GM23338 (cell line): ENCODE measurements at regions not wholly inside any gene's neighbourhood (a gene's known extent, or its start where the extent isn't known, plus 50 kb on each side); places are given as distances from the start of the nearest gene placed in this dataset.

Source experiments
- ATAC-seq: fragments of 200-7000 bp; cut with Tn5 transposase; 3 replicates; pipeline ENCODE4 v1.9.1; 2020
- DNase-seq: peaks from one replicate; pipeline ENCODE4 v3.0.0-alpha.2; 2015; ENCODE audit warnings: low spot score
- H2AFZ ChIP-seq: fragments of 200-600 bp; sonication (generic); 2 replicates; pipeline ENCODE4 v1.8.0; 2016; ENCODE audit warnings: antibody characterized with exemption, mild to moderate bottlenecking, moderate library complexity
- H3F3A ChIP-seq: fragments of 200-600 bp; sonication (generic); replicated peaks from 2 replicates; pipeline ENCODE4 v1.8.0; 2017; ENCODE audit warnings: antibody characterized with exemption, mixed run types, low read depth
- H3K27ac ChIP-seq: fragments of 200-600 bp; sonication (generic); 2 replicates; pipeline ENCODE4 v1.6.1; 2016; ENCODE audit warnings: low read depth
- H3K27me3 ChIP-seq: fragments of 200-600 bp; sonication (generic); 2 replicates; pipeline ENCODE4 v1.8.0; 2016; ENCODE audit warnings: mild to moderate bottlenecking, mixed run types, moderate library complexity; ENCODE audit not compliant: insufficient read depth
- H3K36me3 ChIP-seq: fragments of 200-600 bp; sonication (generic); 2 replicates; pipeline ENCODE4 v1.8.0; 2016; ENCODE audit warnings: mild to moderate bottlenecking; ENCODE audit not compliant: insufficient read depth
- H3K4me1 ChIP-seq: fragments of 200-600 bp; sonication (generic); 2 replicates; pipeline ENCODE4 v1.8.0; 2016; ENCODE audit warnings: mild to moderate bottlenecking, moderate library complexity; ENCODE audit not compliant: insufficient read depth
- H3K4me2 ChIP-seq: fragments of 200-600 bp; sonication (generic); 2 replicates; pipeline ENCODE4 v1.7.1; 2017; ENCODE audit warnings: mixed run types
- H3K4me3 ChIP-seq: fragments of 200-600 bp; sonication (generic); 2 replicates; pipeline ENCODE4 v1.6.1; 2016; ENCODE audit warnings: mixed run types
- H3K79me2 ChIP-seq: fragments of 200-600 bp; sonication (generic); replicated peaks from 2 replicates; pipeline ENCODE4 v1.8.0; 2017; ENCODE audit warnings: mild to moderate bottlenecking; ENCODE audit not compliant: insufficient read depth
- H3K9me2 ChIP-seq: fragments of 200-600 bp; sonication (generic); 2 replicates; pipeline ENCODE4 v1.8.0; 2017; ENCODE audit not compliant: insufficient read depth
- H4K20me1 ChIP-seq: fragments of 200-600 bp; sonication (generic); replicated peaks from 2 replicates; pipeline ENCODE4 v1.8.0; 2017; ENCODE audit warnings: mild to moderate bottlenecking; ENCODE audit not compliant: insufficient read depth
- H3K27ac Mint-ChIP-seq: 2 replicates; pipeline ENCODE4 v1.8.0; 2020; ENCODE audit warnings: inconsistent platforms, mild to moderate bottlenecking, moderate library complexity, mixed read lengths
- H3K27me3 Mint-ChIP-seq: 3 replicates; pipeline ENCODE4 v1.8.0; 2022; ENCODE audit warnings: low read depth, mild to moderate bottlenecking, moderate library complexity, mixed read lengths, inconsistent platforms; ENCODE audit not compliant: insufficient read depth, poor library complexity
- H3K36me3 Mint-ChIP-seq: 3 replicates; pipeline ENCODE4 v1.8.0; 2021; ENCODE audit warnings: low read depth, mild to moderate bottlenecking, inconsistent platforms, moderate library complexity, mixed read lengths
- H3K4me1 Mint-ChIP-seq: 3 replicates; pipeline ENCODE4 v1.8.0; 2020; ENCODE audit warnings: mild to moderate bottlenecking, inconsistent platforms, mixed read lengths
- H3K4me3 Mint-ChIP-seq: 3 replicates; pipeline ENCODE4 v1.8.0; 2021; ENCODE audit warnings: moderate library complexity, mild to moderate bottlenecking, inconsistent platforms, mixed read lengths
- H3K9me3 Mint-ChIP-seq: 3 replicates; pipeline ENCODE4 v1.8.0; 2020; ENCODE audit warnings: moderate library complexity, mild to moderate bottlenecking, inconsistent platforms, mixed read lengths
- CREB1 ChIP-seq: fragments of 250-450 bp; sonication (Bioruptor Pico); IDR thresholded peaks from 2 replicates; pipeline ENCODE4 v1.5.0; 2020; ENCODE audit warnings: low read depth, mild to moderate bottlenecking, moderate library complexity
- ETS1 ChIP-seq: IDR thresholded peaks from 2 replicates; pipeline ENCODE4 v1.6.1; 2016; ENCODE audit warnings: antibody characterized with exemption
- EZH2 ChIP-seq: fragments of 200-600 bp; sonication (generic); IDR thresholded peaks from one replicate; pipeline ENCODE4 v1.8.0; 2017; ENCODE audit warnings: antibody characterized with exemption, mild to moderate bottlenecking, low read depth; ENCODE audit not compliant: unreplicated experiment
- EZH2phosphoT487 ChIP-seq: fragments of 200-600 bp; sonication (generic); IDR thresholded peaks from one replicate; pipeline ENCODE4 v1.8.1; 2018; ENCODE audit warnings: antibody characterized with exemption; ENCODE audit not compliant: unreplicated experiment
- POLR2AphosphoS5 ChIP-seq: IDR thresholded peaks from 2 replicates; pipeline ENCODE4 v1.6.1; 2016; ENCODE audit warnings: antibody characterized with exemption, low read depth
- REST ChIP-seq: IDR thresholded peaks from one replicate; pipeline ENCODE4 v1.6.1; 2018; ENCODE audit warnings: antibody characterized with exemption; ENCODE audit not compliant: unreplicated experiment
- STAT1 ChIP-seq: IDR thresholded peaks from one replicate; pipeline ENCODE4 v1.6.1; 2016; ENCODE audit warnings: antibody characterized with exemption; ENCODE audit not compliant: unreplicated experiment
- ZNF114 ChIP-seq: fragments of 250-450 bp; sonication (Bioruptor Pico); IDR thresholded peaks from 2 replicates; pipeline ENCODE4 v1.5.0; 2020; ENCODE audit warnings: mild to moderate bottlenecking, moderate library complexity
- ZNF331 ChIP-seq: fragments of 250-450 bp; sonication (Bioruptor Pico); IDR thresholded peaks from 2 replicates; pipeline ENCODE4 v1.5.0; 2020; ENCODE audit warnings: low read depth, mild to moderate bottlenecking, moderate library complexity

GRCh38 chr5:61630908-61631307, 298.9 kb downstream of the ZSWIM6 start:
- H3K27ac Mint-ChIP-seq: no peak overlapping the region
- Histone ChIP-seq H3K36me3 (no peaks in the 10 kb centered on the region), H4K20me1 (no peaks in the 10 kb centered on the region), H3K4me3 (no peak overlapping the region), H2AFZ (peak overlapping the region; percentile 96; the same call in 1 of the 2 replicates), H3K79me2 (no peaks in the 10 kb centered on the region), H3K4me1 (peaks cover 12% of the 10 kb centered on the region), H3K4me2 (no peak overlapping the region), H3F3A (no peaks in the 10 kb centered on the region), H3K27ac (no peak overlapping the region), H3K27me3 (no peaks in the 10 kb centered on the region), H3K9me2 (peaks cover 5% of the 10 kb centered on the region; the same call in 1 of the 2 replicates)
- no peak for TF ChIP-seq ZNF114 (CRISPR knock-in tag)
- TF ChIP-seq STAT1: no peak
- TF ChIP-seq EZH2phosphoT487: no peak
- no peak for TF ChIP-seq CREB1 (CRISPR knock-in tag)
- no peak for TF ChIP-seq ETS1
- peaks cover 18% of the 10 kb centered on the region for H3K4me1 Mint-ChIP-seq
- ATAC-seq (no peak), DNase-seq (no peak)
- H3K36me3 Mint-ChIP-seq: no peaks in the 10 kb centered on the region
- H3K9me3 Mint-ChIP-seq: no peaks in the 10 kb centered on the region
- H3K4me3 Mint-ChIP-seq: no peak overlapping the region; the same call in 2 of the 3 replicates
- H3K27me3 Mint-ChIP-seq: peaks cover 5% of the 10 kb centered on the region

GRCh38 chr5:61631438-61631941, 299.4 kb downstream of the ZSWIM6 start:
- H3K27me3 Mint-ChIP-seq: peaks cover 5% of the 10 kb centered on the region

GRCh38 chr5:61632064-61632463, 300.0 kb downstream of the ZSWIM6 start:
- H3F3A ChIP-seq: no peaks in the 10 kb centered on the region
- Mint-ChIP-seq H3K9me3 (no peaks in the 10 kb centered on the region), H3K4me1 (peaks cover 23% of the 10 kb centered on the region), H3K4me3 (no peak overlapping the region), H3K27me3 (peaks cover under 1% of the 10 kb centered on the region), H3K27ac (no peak overlapping the region), H3K36me3 (no peaks in the 10 kb centered on the region)
- H3K4me2 ChIP-seq: 0 out of 2 replicates have a peak overlapping the region, but pooled peaks have one; percentile 48
- no peak for ATAC-seq
- DNase-seq: no peak
- H3K79me2 ChIP-seq: no peaks in the 10 kb centered on the region
- H3K4me1 ChIP-seq: peaks cover 14% of the 10 kb centered on the region
- peak overlapping the region; percentile 96 for H2AFZ ChIP-seq
- H3K36me3 ChIP-seq: no peaks in the 10 kb centered on the region
- H3K27ac ChIP-seq: no peak overlapping the region
- H3K27me3 ChIP-seq: no peaks in the 10 kb centered on the region
- peaks cover 5% of the 10 kb centered on the region; the same call in 1 of the 2 replicates for H3K9me2 ChIP-seq
- no peak overlapping the region for H3K4me3 ChIP-seq
- H4K20me1 ChIP-seq: no peaks in the 10 kb centered on the region
- TF ChIP-seq REST: no peak
- no peak for TF ChIP-seq EZH2phosphoT487
- no peak for TF ChIP-seq EZH2
- no peak for TF ChIP-seq POLR2AphosphoS5

More at GRCh38 chr5:61631438-61631941, 299.4 kb downstream of the ZSWIM6 start:
- Histone ChIP-seq H3K27ac (no peak overlapping the region), H3K4me2 (0 out of 2 replicates have a peak overlapping the region, but pooled peaks have one; percentile 48), H3K36me3 (no peaks in the 10 kb centered on the region), H3K9me2 (peaks cover 5% of the 10 kb centered on the region; the same call in 1 of the 2 replicates), H3K4me1 (peaks cover 12% of the 10 kb centered on the region), H3K27me3 (no peaks in the 10 kb centered on the region), H3K4me3 (no peak overlapping the region), H4K20me1 (no peaks in the 10 kb centered on the region), H3K79me2 (no peaks in the 10 kb centered on the region), H2AFZ (peak overlapping the region; percentile 96), H3F3A (no peaks in the 10 kb centered on the region)
- Mint-ChIP-seq H3K4me3 (no peak overlapping the region), H3K27ac (no peak overlapping the region), H3K4me1 (peaks cover 18% of the 10 kb centered on the region), H3K36me3 (no peaks in the 10 kb centered on the region), H3K9me3 (no peaks in the 10 kb centered on the region)
- ATAC-seq (peak; percentile 36), DNase-seq (peak; percentile 33)
- TF ChIP-seq ZNF331 (CRISPR knock-in tag) (no peak), STAT1 (no peak)
